ENCODE measurements at regions not wholly inside any gene's neighbourhood (a gene's known extent, or its start where the extent isn't known, plus 50 kb on each side); places are given as distances from the start of the nearest gene placed in this dataset.

- no peak for TF ChIP-seq ZNF462 (CRISPR knock-in tag; IDR thresholded peaks at IDR 0.05)
- no peak for TF ChIP-seq ZNF114 (CRISPR knock-in tag; IDR thresholded peaks at IDR 0.05)
- no peak for TF ChIP-seq JUNB (IDR thresholded peaks at IDR 0.05; ENCODE audit: unreplicated experiment)
Measured at GRCh38 chr3:35383719-35384555, 255.4 kb upstream of the ARPP21 start (continued).

- no peak for ATAC-seq
- no peaks in the 10 kb centered on the region for H3K4me1 Mint-ChIP-seq
- TF ChIP-seq REST (IDR thresholded peaks at IDR 0.05; ENCODE audit: unreplicated experiment) (no peak), CREB1 (CRISPR knock-in tag; IDR thresholded peaks at IDR 0.05; ENCODE audit: low read depth) (no peak), NANOG (IDR thresholded peaks at IDR 0.05; ENCODE audit: borderline replicate concordance) (no peak), ETS1 (IDR thresholded peaks at IDR 0.05) (no peak), POLR2AphosphoS5 (IDR thresholded peaks at IDR 0.05; ENCODE audit: low read depth) (no peak), STAT1 (IDR thresholded peaks at IDR 0.05; ENCODE audit: unreplicated experiment) (no peak), EZH2phosphoT487 (IDR thresholded peaks at IDR 0.05; ENCODE audit: unreplicated experiment) (no peak), CTCF (conservative IDR thresholded peaks at IDR 0.05; ENCODE audit: low read depth in 2 of 2) (no peak), ZNF331 (CRISPR knock-in tag; IDR thresholded peaks at IDR 0.05; ENCODE audit: low read depth) (no peak), JUNB (IDR thresholded peaks at IDR 0.05; ENCODE audit: unreplicated experiment) (no peak)
Measured at GRCh38 chr3:35385271-35385670, 254.1 kb upstream of the ARPP21 start.

More at GRCh38 chr3:35385271-35385670, 254.1 kb upstream of the ARPP21 start:
- H3F3A ChIP-seq (replicated peaks; ENCODE audit: low read depth), result no peaks in the 10 kb centered on the region
- no peak overlapping the region for H3K4me2 ChIP-seq
- H4K20me1 ChIP-seq (replicated peaks; ENCODE audit: insufficient read depth), result no peaks in the 10 kb centered on the region
- no peaks in the 10 kb centered on the region for H3K36me3 Mint-ChIP-seq (ENCODE audit: low read depth)
- H3K4me3 Mint-ChIP-seq, result no peak overlapping the region
- H3K4me1 ChIP-seq (ENCODE audit: insufficient read depth), result no peaks in the 10 kb centered on the region
- no peak overlapping the region for H3K27ac Mint-ChIP-seq
- H3K27me3 Mint-ChIP-seq (ENCODE audit: insufficient read depth, low read depth, poor library complexity), result no peaks in the 10 kb centered on the region
- H3K9me3 Mint-ChIP-seq, result peaks cover 8% of the 10 kb centered on the region; the same call in 2 of the 3 replicates
- H3K9me2 ChIP-seq (ENCODE audit: insufficient read depth), result peaks cover 9% of the 10 kb centered on the region; the same call in 1 of the 2 replicates
- no peak overlapping the region for H3K4me3 ChIP-seq
- no peak overlapping the region for H3K27ac ChIP-seq (ENCODE audit: low read depth)
- no peaks in the 10 kb centered on the region for H3K27me3 ChIP-seq (ENCODE audit: insufficient read depth)
- no peak for DNase-seq (ENCODE audit: low spot score)
- H3K79me2 ChIP-seq (replicated peaks; ENCODE audit: insufficient read depth), result no peaks in the 10 kb centered on the region
- H2AFZ ChIP-seq, result no peak overlapping the region
- H3K36me3 ChIP-seq (ENCODE audit: insufficient read depth), result no peaks in the 10 kb centered on the region

Data from GM23338 (cell line).